ENCODE measurements at regions not wholly inside any gene's neighbourhood (a gene's known extent, or its start where the extent isn't known, plus 50 kb on each side); places are given as distances from the start of the nearest gene placed in this dataset.

DNA sequence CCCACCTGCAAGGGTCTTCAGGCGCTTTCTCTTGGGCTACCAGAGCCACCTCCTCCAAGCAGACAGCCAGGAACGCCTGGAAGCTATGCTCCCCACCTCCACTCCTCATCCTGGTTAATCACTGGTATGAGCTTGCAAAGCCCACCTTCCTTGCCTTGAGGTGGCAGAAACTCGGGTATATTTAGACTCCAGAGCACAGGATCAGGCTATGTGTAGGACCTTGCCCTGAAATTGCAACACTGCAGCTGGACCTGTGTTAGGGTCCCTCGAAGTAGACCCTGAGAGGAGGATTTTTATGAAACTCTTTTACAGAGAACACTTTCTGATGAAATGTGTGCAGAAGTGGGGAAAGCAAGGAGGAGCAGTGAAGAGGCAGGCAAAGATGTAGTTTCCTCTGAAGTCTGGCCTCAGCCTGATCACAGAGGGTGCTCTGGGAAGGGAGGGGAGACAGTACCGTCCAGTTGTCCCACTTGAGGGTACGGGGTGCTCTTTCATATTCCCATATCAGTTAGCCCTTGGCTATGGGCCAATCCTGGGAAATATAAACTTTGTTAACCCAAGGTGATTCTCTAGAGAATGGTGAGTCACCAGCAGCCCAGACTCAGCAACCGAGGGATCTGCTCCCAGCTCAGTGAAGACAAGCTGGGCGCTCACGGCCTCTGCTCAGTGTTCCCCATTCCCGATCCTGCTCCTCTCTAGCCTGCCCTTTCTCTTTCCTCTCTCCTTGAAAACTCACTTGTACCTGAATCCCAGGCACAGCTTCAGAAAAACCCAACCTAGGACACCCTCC lies 157.9 kb downstream of the UQCRFS1 start:
- TF ChIP-seq, protein P1, sequence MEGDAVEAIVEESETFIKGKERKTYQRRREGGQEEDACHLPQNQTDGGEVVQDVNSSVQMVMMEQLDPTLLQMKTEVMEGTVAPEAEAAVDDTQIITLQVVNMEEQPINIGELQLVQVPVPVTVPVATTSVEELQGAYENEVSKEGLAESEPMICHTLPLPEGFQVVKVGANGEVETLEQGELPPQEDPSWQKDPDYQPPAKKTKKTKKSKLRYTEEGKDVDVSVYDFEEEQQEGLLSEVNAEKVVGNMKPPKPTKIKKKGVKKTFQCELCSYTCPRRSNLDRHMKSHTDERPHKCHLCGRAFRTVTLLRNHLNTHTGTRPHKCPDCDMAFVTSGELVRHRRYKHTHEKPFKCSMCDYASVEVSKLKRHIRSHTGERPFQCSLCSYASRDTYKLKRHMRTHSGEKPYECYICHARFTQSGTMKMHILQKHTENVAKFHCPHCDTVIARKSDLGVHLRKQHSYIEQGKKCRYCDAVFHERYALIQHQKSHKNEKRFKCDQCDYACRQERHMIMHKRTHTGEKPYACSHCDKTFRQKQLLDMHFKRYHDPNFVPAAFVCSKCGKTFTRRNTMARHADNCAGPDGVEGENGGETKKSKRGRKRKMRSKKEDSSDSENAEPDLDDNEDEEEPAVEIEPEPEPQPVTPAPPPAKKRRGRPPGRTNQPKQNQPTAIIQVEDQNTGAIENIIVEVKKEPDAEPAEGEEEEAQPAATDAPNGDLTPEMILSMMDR (IDR thresholded peaks at IDR 0.05; ENCODE audit: low read depth, low read length, missing control alignments): no peak
- no peak for DNase-seq (ENCODE audit: extremely low read depth, low read depth)
- no peak overlapping the region for H3K4me3 ChIP-seq (replicated peaks; ENCODE audit: low read depth, low read length)

GRCh38 chr19:29048873-29049272 lies 164.1 kb downstream of the UQCRFS1 start:
- H3K4me3 ChIP-seq (replicated peaks; ENCODE audit: low read depth, low read length): no peak overlapping the region
- no peak for DNase-seq (ENCODE audit: extremely low read depth, low read depth)
- TF ChIP-seq, protein P1 (IDR thresholded peaks at IDR 0.05; ENCODE audit: low read depth, low read length, missing control alignments): no peak

DNA sequence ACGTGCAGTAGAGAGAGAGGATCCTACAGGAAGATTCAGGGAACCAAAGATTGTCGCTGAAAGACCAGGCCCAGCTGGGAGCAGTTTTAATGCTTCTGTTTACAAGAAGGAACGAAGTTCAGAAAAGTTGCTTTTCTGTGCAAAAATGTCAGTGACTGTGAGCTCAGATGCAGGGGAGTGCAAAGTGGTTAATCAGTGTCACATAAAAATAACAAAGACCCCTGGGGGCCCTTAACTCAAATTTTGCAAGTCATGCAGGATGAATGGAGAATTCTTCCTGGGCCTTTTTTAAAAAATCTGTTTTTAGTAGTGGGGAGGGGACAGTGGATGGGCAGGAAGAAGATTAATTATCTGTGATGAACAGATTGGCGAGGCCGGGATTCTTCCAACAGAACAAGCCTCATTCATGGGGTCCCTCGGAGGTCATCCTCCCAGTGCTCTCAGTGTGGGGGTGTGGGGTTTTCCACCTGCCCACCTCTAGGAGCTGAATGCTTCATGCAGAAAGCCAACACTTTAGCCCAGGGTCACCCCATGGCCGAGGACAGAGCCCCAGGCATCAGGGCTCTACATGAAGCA lies 167.2 kb downstream of the UQCRFS1 start:
- no peak overlapping the region for H3K4me3 ChIP-seq (replicated peaks; ENCODE audit: low read depth, low read length)
- no peak for DNase-seq (ENCODE audit: extremely low read depth, low read depth)
- TF ChIP-seq, protein P1 (IDR thresholded peaks at IDR 0.05; ENCODE audit: low read depth, low read length, missing control alignments): no peak

- H3K4me3 ChIP-seq (replicated peaks; ENCODE audit: low read depth, low read length): no peak overlapping the region
- DNase-seq (ENCODE audit: extremely low read depth, low read depth): no peak
- TF ChIP-seq, protein P1 (IDR thresholded peaks at IDR 0.05; ENCODE audit: low read depth, low read length, missing control alignments): no peak
Measured at GRCh38 chr19:29044037-29044436, 168.9 kb downstream of the UQCRFS1 start.

- no peak for DNase-seq (ENCODE audit: extremely low read depth, low read depth)
Measured at GRCh38 chr19:29042450-29042849, 170.5 kb downstream of the UQCRFS1 start.

DNA sequence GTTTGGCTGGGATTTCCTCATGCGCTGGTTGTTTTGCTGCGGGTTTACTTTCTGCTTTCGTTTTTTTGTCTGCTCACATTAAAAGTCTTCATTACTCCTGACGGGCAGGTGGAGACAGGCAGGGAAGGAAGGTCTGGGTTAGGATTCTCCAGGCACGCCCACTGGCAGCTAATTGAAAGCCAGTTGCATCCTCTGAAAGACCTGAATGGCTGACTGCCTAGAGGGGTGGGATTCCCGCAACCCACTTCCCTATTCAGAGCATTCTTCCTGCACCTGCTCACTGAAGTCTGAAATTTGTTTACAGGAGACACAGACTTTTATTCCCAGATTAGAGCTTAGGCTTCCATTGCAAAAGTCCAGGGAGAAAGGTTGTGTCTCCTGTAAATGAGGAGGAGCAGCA lies 172.0 kb downstream of the UQCRFS1 start:
- no peak for DNase-seq (ENCODE audit: extremely low read depth, low read depth)
- TF ChIP-seq, protein P1 (IDR thresholded peaks at IDR 0.05; ENCODE audit: low read depth, low read length, missing control alignments): no peak
- H3K4me3 ChIP-seq (replicated peaks; ENCODE audit: low read depth, low read length): no peak overlapping the region

More at GRCh38 chr19:29042450-29042849, 170.5 kb downstream of the UQCRFS1 start:
- H3K4me3 ChIP-seq (replicated peaks; ENCODE audit: low read depth, low read length): no peak overlapping the region
- TF ChIP-seq, protein P1 (IDR thresholded peaks at IDR 0.05; ENCODE audit: low read depth, low read length, missing control alignments): no peak
